ENCODE measurements at regions not wholly inside any gene's neighbourhood (a gene's known extent, or its start where the extent isn't known, plus 50 kb on each side); places are given as distances from the start of the nearest gene placed in this dataset.

- no peak for DNase-seq
These were observed 130.6 kb downstream of the SMAD6 start for GRCh38 chr15:66832664-66833063.

DNA sequence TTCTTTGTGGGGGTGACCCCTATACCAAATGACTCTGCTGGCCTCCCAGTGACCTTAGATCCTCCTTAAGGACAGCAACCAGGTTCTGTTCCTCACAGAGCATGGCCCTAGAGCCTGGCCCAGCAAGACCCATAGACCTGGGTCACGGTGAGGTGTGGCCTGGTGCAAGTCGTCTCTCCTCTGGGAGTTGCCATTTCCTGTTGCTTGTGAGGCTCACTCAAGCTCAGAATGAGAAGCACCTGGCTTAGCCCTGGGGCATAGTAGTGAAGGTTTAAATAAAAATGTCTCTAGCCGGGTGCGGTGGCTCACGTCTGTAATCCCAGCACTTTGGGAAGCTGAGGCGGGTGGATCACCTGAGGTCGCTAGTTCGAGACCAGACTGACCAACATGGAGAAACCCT is 131.3 kb downstream of the SMAD6 start:
- DNase-seq: no peak

DNA sequence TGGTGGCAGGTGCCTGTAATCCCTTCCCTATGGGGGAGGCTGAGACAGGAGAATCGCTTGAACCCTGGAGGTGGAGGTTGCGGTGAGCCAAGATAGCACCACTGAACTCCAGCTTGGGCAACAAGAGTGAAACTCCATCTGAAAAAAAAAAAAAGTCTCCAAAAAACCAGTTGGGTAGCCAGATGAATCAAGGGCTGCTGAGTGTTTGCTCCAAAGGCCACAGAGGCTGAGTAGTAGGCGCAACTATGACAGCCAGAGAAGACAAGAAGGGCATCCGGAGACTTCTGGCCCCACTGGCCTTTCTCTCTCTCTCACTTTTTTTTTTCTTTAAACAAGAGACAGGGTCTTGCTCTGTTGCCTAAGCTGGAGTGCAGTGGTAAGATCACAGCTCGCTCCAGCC is 131.8 kb downstream of the SMAD6 start:
- DNase-seq: no peak

DNA sequence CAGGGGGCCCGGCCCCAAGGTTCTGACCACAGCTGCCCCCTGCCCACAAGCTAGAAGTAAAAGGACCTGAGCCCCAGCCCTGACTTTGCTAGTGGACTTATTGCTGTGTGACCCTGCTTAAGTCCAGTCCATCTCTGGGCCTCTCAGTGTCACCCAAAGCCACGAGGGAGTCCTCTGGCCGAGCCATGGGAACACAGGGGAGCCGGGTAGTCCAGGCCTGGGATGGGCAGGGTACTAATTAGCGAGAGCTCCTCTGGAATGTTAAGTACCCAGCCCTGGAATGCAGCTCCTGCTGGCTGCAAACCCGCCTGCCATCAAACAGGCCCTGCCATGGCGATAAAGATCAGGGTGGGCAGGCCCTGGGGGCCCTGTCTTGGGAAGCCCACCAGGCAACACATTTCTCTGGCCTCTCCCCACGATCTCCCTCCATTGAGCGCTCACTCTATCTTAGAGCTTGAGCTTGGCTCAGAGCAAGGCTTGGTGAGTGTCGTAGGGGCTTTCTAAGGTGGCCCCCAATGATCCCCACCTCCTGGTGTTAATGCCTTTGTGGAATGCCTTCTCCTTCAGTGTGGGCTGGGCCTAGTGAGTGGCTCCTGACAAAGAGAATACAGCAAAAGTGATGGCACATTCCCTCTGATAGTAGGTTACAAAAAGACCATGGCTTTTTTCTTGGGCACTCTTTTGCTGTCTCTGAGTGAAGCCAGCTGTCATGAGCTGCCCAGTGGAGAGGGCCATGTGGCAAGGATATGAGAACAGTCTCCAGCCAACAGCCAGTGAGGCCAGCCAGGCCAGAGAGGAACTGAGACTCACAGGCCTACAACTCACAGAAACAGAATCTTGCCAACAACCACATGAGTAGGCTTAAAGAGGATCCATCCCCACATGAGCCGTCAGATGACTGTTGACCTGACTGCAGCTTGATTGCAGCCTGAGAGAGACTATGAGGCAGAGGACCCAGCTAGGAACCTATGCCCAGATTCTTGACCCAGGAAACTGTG is 133.1 kb downstream of the SMAD6 start:
- no peak for DNase-seq

GRCh38 chr15:66836231-66837030 is 134.4 kb downstream of the SMAD6 start:
- no peak for DNase-seq

- no peak for DNase-seq
These were observed 136.2 kb downstream of the SMAD6 start for GRCh38 chr15:66838202-66838601.

DNA sequence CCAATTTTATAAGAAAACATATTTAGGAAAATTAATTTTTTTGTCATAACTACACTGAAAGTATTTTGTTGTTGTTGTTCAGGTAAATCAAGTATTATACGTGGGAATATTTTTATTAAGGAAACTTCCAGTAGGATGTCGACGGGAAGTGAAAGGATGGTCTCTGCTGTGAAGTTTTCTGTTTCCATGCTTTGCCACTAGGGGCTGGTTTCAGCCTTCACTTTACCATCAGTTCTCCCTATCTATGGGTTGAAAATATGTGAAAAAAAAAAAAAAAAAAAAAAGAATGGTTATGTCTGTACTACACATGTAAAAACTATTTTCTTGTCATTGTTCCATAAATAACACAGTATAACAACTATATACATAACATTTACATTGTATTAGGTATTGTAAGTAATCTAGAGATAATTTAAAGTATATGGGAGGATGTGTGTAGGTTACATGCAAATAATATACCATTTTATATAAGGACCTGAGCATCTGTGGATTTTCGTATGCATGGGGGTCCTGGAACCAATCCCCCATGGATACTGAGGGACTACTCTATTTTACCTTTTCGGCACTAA is 136.7 kb downstream of the SMAD6 start:
- no peak for DNase-seq

- DNase-seq: no peak
These were observed 137.6 kb downstream of the SMAD6 start for GRCh38 chr15:66839506-66840112.

GRCh38 chr15:66840615-66841390 is 138.8 kb downstream of the SMAD6 start:
- no peak for DNase-seq

DNA sequence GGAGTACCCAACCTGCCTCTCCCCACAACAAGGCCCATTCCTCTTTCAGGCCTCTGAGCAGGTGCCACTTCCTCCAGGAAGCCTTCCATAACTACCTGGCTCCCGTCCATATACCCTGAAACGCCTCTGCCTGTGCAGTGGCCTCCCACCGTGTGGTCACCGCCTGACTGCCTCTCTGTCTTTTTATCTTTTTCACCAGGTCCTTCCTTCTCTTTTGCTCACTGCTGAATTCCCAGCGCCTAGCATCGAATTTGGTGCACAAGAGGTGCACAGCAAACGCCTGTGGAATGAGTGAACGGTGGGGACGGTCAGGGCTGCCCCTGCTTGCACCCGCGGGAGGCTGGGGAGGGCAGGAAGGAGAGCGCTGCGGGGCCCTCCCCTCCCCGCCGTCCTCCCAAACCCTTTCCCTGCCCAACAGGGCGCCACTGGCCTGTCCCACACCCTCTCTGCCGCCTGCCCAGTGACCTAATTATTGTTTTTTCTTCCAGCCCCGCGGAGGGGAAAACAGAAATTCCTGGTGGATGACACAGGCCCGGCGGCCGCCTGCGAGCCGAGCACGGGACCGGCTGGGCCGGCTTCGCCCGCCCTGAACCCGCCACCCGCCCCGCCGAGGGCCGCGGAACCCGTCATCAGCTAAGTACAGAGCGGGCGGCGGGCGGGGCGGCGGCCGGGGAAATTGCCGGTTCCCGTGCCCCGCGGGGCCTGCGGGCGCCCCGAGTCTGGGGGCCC is 140.1 kb downstream of the SMAD6 start:
- no peak for DNase-seq

DNA sequence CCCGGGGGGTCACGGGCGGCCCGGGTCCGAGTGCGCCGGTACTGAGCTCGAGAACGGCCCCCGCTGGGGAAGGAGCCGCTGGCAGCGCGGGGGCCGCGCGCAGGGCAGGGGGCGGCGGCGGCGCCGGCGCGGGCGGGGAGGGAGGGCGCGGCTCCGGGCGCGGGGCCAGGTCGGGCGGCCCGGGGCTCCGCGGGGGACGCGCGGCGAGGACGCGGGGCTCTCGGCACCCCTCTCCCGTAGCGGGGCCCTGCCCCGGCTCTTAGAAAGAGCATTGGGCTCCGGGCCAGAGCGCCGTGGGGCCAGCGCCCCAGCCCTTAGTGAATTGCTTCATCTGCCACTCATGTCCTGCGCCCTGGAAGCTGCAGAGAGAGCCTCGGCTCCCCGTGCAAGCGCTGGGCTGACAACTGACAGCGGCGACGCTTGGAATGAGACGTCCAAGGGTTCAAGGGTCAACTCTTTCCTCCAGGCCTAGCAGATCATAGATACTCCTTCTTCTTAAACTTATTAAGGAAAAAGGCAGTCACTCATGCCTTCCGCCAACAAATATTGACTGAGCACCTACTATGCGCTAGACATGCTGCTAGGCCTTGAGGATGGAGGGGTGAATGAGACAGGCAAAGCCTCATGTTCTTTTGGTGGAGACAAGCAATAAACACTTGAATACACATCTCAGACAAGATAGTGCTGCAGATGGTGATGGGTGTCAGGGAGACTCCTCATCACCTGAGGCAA is 140.8 kb downstream of the SMAD6 start:
- DNase-seq: no peak

GRCh38 chr15:66843581-66843980 is 141.5 kb downstream of the SMAD6 start:
- DNase-seq: no peak

DNA sequence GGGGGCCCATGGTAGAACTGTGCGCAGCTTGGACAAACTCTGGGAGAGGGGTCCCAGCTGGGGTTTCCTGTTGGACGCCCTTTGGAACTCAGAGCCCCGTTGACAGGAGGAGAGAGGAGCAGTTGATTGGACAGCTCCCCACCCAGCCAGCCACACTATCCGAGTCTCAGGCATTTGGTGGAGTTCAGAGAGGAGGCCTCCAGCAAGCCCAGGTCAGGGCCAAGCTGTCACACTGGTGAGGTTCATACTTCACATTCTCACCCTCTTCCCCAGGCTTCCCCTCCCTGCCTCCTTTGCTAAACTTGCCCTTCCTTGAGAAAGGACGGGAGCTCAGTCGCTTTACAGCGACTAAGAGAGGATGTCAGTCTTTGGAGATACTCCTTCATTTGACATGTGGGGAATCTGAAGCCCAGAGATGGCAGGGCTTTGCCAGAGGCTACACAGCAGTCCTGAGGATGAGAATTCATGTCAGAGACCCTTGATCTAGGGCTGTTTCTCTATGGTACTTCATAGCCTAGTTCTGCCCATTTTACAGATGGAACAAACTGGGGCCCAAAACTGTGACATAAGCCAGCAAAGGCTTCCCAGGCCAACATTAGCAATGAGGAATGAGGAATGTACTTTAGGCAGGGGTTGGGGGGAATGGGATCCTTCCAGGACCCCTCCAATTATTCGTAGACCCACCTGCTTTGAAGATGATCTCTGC is 142.2 kb downstream of the SMAD6 start:
- DNase-seq: no peak

- no peak for DNase-seq
These were observed 142.7 kb downstream of the SMAD6 start for GRCh38 chr15:66844747-66845145.

DNA sequence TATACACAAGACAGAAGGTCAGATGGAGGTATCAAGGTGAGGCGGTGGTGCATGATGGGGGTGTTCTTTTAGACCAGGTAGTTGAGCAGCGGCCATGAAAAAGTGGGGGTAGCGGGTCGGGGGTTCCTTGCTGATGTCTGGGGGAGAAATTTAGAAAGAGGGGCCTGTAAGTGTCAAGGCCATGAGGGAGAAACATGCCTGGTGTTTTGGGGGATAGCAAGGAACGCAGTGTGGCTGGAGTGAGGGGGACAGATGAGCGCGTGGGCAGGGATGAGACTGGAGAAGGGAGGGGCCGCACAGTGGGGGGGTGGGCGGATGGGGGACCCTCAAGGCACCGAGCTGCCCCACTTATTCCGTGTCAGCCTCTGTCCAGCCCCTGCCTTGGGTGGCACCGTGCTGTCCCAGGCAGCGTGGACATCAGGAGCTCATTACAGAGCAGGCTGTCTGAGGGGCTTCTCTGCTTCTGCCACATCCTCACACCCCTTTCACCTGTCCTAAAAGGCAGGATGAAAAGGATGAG is 143.3 kb downstream of the SMAD6 start:
- no peak for DNase-seq

GRCh38 chr15:66846031-66846430 is 144.0 kb downstream of the SMAD6 start:
- DNase-seq: no peak

DNA sequence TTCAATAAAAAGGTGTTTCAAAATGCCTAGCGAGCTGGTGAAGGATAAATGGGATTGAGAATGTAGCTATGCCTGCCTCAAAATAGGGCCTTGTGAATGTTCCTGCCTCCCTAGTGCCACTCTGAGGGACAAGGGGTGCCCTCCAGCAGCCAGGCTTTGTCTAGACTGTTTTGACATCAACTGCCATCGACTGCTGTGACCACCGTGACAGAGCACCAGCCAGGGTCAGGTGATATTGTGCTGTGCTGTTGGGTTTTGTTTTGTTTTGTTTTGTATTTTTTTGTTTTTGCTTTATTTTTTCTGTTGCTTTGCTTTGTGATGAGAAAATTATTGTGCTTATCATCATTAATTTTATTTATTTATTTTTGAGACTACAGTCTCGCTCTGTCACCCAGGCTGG is 144.8 kb downstream of the SMAD6 start:
- no peak for DNase-seq

GRCh38 chr15:66847565-66847991 is 145.5 kb downstream of the SMAD6 start:
- no peak for DNase-seq

GRCh38 chr15:66848116-66848515 is 146.1 kb downstream of the SMAD6 start:
- no peak for DNase-seq

All from effector CD4-positive, alpha-beta T cell (primary cell).